ENCODE measurements at regions not wholly inside any gene's neighbourhood (a gene's known extent, or its start where the extent isn't known, plus 50 kb on each side); places are given as distances from the start of the nearest gene placed in this dataset.

- H3K9me3 ChIP-seq (ENCODE audit: low read depth, low read length, poor library complexity, severe bottlenecking): no peaks in the 10 kb centered on the region
- TF ChIP-seq EZH2 (IDR thresholded peaks at IDR 0.05; ENCODE audit: borderline replicate concordance, low read depth, low read length, poor library complexity, severe bottlenecking) (no peak), CTCF (conservative IDR thresholded peaks at IDR 0.05; ENCODE audit: low read depth, low read length) (no peak)
- intact Hi-C loops (cut with micrococcal nuclease; ENCODE audit: unreplicated experiment): loop anchor here (5.0 to 10.0 kb wide), 3 partner anchors 362 to 935 kb away; no protein-coding TSS in a partner anchor
- ChIA-PET POLR2A (ENCODE audit: low non-redundant PET) (no interaction called here), CTCF (interaction anchor here (0.7 to 1.3 kb wide), 2 partner anchors 286 to 289 kb away, joined by 3 to 4 read pairs; no protein-coding TSS in a partner anchor)
- peak overlapping the region; percentile 58 for H3K27ac ChIP-seq (ENCODE audit: low read depth, low read length, poor library complexity, severe bottlenecking)
- H3K27me3 ChIP-seq (replicated peaks; ENCODE audit: insufficient read depth, low read depth, low read length, poor library complexity): no peaks in the 10 kb centered on the region
- no TSS peak for BruUV-seq (replicated peaks)
- H3K4me1 ChIP-seq (ENCODE audit: insufficient read depth, low read length, poor library complexity, severe bottlenecking): peaks cover 24% of the 10 kb centered on the region
- DNase-seq (ENCODE audit: low spot score): no peak
- no peak overlapping the region for H3K4me3 ChIP-seq (ENCODE audit: low read depth, low read length, poor library complexity, severe bottlenecking)
- H3K36me3 ChIP-seq (ENCODE audit: insufficient read depth, low read length, poor library complexity, severe bottlenecking): no peaks in the 10 kb centered on the region
Observed at GRCh38 chr13:59392328-59392727, 771.4 kb downstream of the DIAPH3 start.

- Histone ChIP-seq H3K4me3 (ENCODE audit: low read depth, low read length, poor library complexity, severe bottlenecking) (no peak overlapping the region), H3K27ac (ENCODE audit: low read depth, low read length, poor library complexity, severe bottlenecking) (no peak overlapping the region), H3K9me3 (ENCODE audit: low read depth, low read length, poor library complexity, severe bottlenecking) (no peaks in the 10 kb centered on the region), H3K27me3 (replicated peaks; ENCODE audit: insufficient read depth, low read depth, low read length, poor library complexity) (no peaks in the 10 kb centered on the region), H3K36me3 (ENCODE audit: insufficient read depth, low read length, poor library complexity, severe bottlenecking) (no peaks in the 10 kb centered on the region), H3K4me1 (ENCODE audit: insufficient read depth, low read length, poor library complexity, severe bottlenecking) (peaks cover 35% of the 10 kb centered on the region)
- ChIA-PET POLR2A (ENCODE audit: low non-redundant PET) (no interaction called here), CTCF (no interaction called here)
- BruUV-seq (replicated peaks): no TSS peak
- intact Hi-C loops (cut with micrococcal nuclease; ENCODE audit: unreplicated experiment): loop anchor here (5.0 to 10.0 kb wide), 3 partner anchors 360 to 933 kb away; no protein-coding TSS in a partner anchor
- peak; percentile 58 for DNase-seq (ENCODE audit: low spot score)
- TF ChIP-seq EZH2 (IDR thresholded peaks at IDR 0.05; ENCODE audit: borderline replicate concordance, low read depth, low read length, poor library complexity, severe bottlenecking) (no peak), CTCF (conservative IDR thresholded peaks at IDR 0.05; ENCODE audit: low read depth, low read length) (no peak)
Observed at GRCh38 chr13:59394496-59394895, 769.2 kb downstream of the DIAPH3 start.

GRCh38 chr13:59398127-59398526 is 765.6 kb downstream of the DIAPH3 start:
- TF ChIP-seq EZH2 (IDR thresholded peaks at IDR 0.05; ENCODE audit: borderline replicate concordance, low read depth, low read length, poor library complexity, severe bottlenecking): no peak
- no peak for TF ChIP-seq CTCF (conservative IDR thresholded peaks at IDR 0.05; ENCODE audit: low read depth, low read length)
- Histone ChIP-seq H3K4me3 (ENCODE audit: low read depth, low read length, poor library complexity, severe bottlenecking) (no peak overlapping the region), H3K4me1 (ENCODE audit: insufficient read depth, low read length, poor library complexity, severe bottlenecking) (peaks cover 24% of the 10 kb centered on the region), H3K27ac (ENCODE audit: low read depth, low read length, poor library complexity, severe bottlenecking) (no peak overlapping the region), H3K27me3 (replicated peaks; ENCODE audit: insufficient read depth, low read depth, low read length, poor library complexity) (no peaks in the 10 kb centered on the region), H3K36me3 (ENCODE audit: insufficient read depth, low read length, poor library complexity, severe bottlenecking) (no peaks in the 10 kb centered on the region), H3K9me3 (ENCODE audit: low read depth, low read length, poor library complexity, severe bottlenecking) (no peaks in the 10 kb centered on the region)
- ChIA-PET CTCF (no interaction called here), POLR2A (ENCODE audit: low non-redundant PET) (no interaction called here)
- no TSS peak for BruUV-seq (replicated peaks)
- no peak for DNase-seq (ENCODE audit: low spot score)
- intact Hi-C loops (cut with micrococcal nuclease; ENCODE audit: unreplicated experiment): loop anchor here (10.0 kb wide), 2 partner anchors 357 to 507 kb away; no protein-coding TSS in a partner anchor

Measured in A673 (cell line).